Amniotic epithelial cell (primary cell): ENCODE measurements at regions not wholly inside any gene's neighbourhood (a gene's known extent, or its start where the extent isn't known, plus 50 kb on each side); places are given as distances from the start of the nearest gene placed in this dataset.
"Not testable (repeated sequence)": the region's sequence is repeated elsewhere in the genome, so short reads cannot be mapped to it uniquely, and the experiment has no call there.

Source experiments
- DNase-seq: peaks from one replicate; pipeline ENCODE4 v3.0.0-alpha.2; 2010; ENCODE audit warnings: low read depth

GRCh38 chr7:68754414-68754813, 843.9 kb upstream of the AUTS2 start:
- DNase-seq = no peak

GRCh38 chr7:68756986-68757495, 841.2 kb upstream of the AUTS2 start:
- DNase-seq = no peak

GRCh38 chr7:68760556-68760955, 837.7 kb upstream of the AUTS2 start:
- no peak for DNase-seq

DNA sequence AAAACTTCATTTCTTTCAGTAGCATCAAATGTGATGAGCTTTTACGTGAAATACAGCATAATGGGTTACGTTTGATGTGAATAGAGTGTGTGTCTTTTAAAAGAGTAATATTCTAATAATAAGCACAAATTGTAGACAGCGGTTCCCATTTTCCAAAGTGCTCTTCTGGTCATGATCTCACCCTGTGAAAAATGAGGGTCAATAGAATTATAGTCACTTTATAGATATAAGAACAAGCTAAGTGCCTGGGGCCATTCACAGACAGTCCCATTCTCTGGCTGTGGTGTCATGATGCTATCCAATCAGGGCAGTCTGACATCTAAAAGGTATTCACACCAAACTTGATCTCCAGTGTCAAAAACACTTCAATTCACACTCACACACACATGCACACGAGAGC, 830.8 kb upstream of the AUTS2 start:
- no peak for DNase-seq

DNA sequence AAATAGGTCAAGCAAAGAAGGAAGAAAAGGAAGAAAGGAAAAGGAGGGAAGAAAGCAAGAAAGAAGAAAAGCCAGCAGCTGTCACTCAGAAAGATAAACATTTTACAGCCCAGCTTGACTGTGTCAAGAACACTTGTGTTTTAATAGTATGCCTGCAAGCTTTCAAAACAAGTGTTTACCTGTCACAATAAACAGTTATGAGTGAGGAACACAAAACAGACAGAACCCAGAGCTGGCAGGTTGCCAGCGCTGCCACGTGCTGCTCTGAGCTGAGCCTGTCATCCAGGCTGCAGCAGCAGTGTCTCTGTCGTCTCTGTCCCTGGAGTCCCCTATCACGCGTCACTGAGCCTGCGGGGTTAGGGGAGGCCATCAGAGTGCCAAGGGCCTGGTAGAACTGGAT, 827.6 kb upstream of the AUTS2 start:
- DNase-seq = no peak

- DNase-seq = no peak
Observed at GRCh38 chr7:68776326-68776725, 821.9 kb upstream of the AUTS2 start.

DNA sequence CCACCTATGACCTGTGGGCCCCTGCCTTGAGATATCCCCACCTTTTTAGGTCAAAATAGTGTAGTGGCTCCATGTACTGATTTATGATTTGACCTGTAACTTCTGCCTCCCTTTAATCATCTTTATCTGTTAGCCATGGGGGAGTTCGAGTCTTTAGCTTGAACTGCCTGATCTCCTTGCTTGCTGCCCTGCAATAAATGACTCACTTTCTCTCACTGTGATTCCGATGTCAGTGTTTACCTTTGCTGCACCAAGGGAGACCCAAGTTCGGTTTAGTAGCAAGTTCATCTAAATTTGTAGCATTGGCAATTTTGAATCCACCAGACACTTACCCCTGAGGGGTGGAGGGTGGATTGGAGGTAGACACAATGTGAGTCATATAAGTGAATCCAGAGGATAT, 814.6 kb upstream of the AUTS2 start:
- DNase-seq = peak; percentile 15

- peak; percentile 1 for DNase-seq
Observed at GRCh38 chr7:68785036-68785435, 813.2 kb upstream of the AUTS2 start.

GRCh38 chr7:68787566-68787965, 810.7 kb upstream of the AUTS2 start:
- DNase-seq = no peak

- not testable (repeated sequence) for DNase-seq
Observed at GRCh38 chr7:68788529-68788928, 809.7 kb upstream of the AUTS2 start.

DNA sequence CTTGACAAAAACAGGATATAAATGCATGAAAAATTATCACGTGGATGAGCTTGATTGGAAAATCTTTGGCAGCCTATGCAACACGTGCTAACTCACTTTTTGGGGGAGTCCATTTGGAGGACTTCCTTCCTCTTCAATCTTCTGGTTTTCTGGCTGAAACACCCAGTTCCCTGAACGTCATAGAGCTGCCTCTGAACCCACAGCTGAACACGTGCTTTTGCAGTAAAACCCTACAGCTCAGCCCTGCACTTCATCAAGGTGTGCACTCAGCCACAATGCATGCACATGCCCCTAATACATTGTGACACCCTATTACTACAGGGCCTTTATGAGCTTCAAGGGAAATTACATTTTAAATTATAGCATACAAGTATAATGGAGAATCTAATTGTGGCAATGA, 808.7 kb upstream of the AUTS2 start:
- no peak for DNase-seq

DNA sequence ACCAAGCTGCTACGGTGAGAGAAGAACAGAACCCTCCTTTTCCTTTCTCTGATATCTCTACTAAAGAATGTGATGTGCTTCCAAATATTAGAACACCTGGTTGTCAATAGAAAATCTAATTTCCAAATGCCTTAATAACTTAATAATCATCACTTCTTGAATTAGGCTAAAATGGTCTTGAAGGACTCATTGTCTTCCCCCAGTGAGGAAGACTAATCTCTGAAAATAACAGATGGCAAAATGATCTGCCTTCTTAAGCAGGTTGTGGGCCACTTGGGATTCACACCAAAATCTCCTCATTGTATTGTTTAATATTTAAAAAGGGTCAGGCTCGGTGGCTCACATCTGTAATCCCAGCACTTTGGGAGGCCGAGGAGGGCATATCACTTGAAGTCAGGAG, 805.9 kb upstream of the AUTS2 start:
- DNase-seq = no peak

- DNase-seq = no peak
Observed at GRCh38 chr7:68793513-68793912, 804.8 kb upstream of the AUTS2 start.

GRCh38 chr7:68800316-68800715, 798.0 kb upstream of the AUTS2 start:
- no peak for DNase-seq

DNA sequence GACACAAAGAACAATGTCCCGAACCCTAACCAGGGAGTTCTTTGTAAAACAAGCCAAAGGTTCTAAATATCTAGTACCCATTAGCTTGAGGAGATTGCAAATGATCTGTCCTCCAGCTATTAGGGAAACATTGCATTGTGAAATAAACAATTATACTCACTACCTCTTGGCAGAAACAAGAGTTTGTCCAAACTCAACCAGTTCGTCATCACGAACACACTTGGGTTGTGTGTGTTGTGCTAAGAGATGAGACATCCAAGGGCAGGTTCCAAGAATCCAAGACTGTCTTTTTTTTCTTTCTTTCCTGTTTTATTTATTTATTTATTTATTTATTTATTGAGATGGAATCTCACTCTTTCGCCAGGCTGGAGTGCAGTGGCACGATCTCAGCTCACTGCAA, 793.1 kb upstream of the AUTS2 start:
- no peak for DNase-seq

GRCh38 chr7:68807666-68808065, 790.6 kb upstream of the AUTS2 start:
- DNase-seq = no peak

GRCh38 chr7:68813551-68814080, 784.7 kb upstream of the AUTS2 start:
- DNase-seq = peak; percentile 5

DNA sequence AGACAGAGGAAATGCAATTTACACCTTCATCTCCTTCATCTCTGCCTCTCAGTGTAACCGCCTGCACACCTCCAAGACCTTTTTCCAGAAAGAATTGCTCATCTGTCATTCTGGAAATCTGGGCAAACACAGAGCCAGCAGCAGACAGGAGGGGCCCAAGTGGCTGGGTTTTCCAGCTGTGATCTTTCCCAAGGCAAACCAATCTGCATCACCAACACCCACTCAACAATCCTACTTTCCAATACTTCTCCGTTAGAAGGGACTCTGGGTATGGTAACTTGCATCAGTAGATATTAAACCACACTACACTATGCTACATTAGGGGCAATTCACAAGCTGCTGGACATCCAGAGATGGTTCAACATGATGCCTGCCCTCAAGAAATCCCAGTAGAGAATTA, 781.8 kb upstream of the AUTS2 start:
- DNase-seq = no peak

DNA sequence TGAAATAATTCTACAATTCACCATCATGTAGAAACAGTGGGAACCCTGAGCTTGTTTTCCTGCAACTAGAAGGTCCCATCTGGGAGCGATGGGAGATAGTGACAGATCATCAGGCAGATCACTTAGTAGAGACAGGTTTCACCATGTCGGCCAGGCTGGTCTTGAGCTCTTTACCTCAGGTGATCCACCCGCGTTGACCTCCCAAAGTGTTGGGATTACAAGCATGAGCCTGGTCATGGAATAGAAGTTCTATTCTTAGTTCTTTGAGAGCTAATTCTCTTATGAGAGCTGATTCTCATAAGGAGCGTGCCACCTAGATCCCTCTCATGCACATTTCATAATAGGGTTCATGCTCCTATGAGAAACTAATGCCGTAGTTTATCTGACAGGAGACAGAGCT, 778.0 kb upstream of the AUTS2 start:
- DNase-seq = no peak

DNA sequence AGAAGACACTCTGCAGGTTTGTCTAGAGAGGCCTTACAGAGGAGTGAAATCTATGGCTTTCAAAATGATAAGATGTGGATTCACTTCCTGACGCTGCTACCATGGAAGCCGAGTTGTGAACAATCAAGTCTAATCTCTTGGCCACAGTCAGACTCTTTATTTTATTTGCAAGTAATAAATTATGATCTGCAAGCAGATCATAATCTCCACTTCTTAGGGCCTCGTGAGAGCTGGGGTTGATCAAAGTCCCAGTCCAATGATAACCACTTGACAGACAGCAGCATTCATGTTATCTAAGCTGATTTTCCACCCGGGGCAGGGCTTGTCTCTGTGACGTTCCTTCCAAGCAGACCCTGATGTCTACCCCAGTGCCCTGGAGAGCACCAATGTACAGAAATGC, 776.4 kb upstream of the AUTS2 start:
- peak; percentile 20 for DNase-seq

- peak; percentile 27 for DNase-seq
Observed at GRCh38 chr7:68823996-68824780, 774.1 kb upstream of the AUTS2 start.

DNA sequence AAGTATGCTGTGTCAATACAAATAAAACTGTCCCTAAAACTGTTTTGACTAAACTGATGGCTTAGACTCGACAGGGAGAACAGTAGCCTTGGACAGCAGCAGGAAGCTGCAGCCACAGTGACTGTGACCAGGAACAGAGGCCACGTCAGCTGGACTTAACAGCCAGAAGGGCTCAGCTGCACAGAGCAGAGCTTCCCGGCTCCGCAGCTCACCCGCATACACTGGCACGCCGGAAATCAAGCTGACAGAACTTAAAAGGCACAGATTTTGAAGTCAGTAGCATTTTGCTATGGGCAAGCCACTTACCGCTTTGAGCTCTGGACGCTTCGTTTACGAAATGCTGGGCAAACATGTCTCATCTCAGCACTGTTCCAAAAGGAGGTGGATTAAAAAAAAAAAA, 769.7 kb upstream of the AUTS2 start:
- DNase-seq = no peak

GRCh38 chr7:68833422-68833821, 764.9 kb upstream of the AUTS2 start:
- no peak for DNase-seq

DNA sequence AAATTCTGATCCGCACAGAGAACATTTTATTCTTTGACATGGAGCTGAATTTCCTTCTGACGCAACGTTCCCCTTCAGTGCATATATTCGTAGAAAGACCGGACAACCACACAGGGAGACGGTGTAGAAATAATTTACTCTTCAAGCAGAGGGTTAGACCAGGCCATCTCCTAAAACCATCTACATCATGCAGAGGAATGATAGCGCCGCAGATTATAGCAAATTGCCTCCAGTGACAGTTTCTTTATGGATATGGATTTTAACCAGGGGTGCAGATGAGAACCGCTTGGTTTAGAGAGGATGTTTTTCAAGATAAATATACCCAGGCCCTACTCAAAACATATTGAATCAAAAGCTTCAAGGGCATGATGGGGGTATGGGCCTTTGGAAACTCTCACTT, 759.3 kb upstream of the AUTS2 start:
- DNase-seq = no peak
